ENCODE measurements at regions not wholly inside any gene's neighbourhood (a gene's known extent, or its start where the extent isn't known, plus 50 kb on each side); places are given as distances from the start of the nearest gene placed in this dataset.

DNA sequence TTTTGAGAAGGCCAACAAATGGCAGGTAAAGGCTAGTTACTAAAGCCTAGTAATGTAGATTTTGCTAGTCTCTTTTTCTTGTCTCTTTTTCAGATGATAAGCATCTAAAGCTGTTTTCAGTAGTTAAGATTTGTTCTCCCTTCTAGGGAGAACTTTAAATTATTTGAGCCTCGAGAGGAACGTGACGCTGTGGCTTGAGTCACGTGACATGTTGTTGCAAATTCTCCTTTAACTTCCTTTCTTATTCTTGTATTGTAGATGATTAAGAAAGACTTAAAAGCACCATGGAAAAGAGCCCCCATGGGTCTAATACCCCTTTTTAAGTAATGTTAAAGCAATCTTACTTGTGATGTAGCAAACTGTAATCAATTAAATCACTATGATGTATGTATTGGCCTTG is 2698.7 kb downstream of the PCDH9 start:
- TF ChIP-seq EZH2 (IDR thresholded peaks at IDR 0.05; ENCODE audit: borderline replicate concordance) (no peak), CTCF (IDR thresholded peaks at IDR 0.05; ENCODE audit: poor library complexity) (no peak), EZH2phosphoT487 (IDR thresholded peaks at IDR 0.05; ENCODE audit: low read depth, severe bottlenecking, unreplicated experiment) (no peak)

Data from hepatocyte (in vitro differentiated cells).